ENCODE measurements at regions not wholly inside any gene's neighbourhood (a gene's known extent, or its start where the extent isn't known, plus 50 kb on each side); places are given as distances from the start of the nearest gene placed in this dataset.
"Not testable (repeated sequence)": the region's sequence is repeated elsewhere in the genome, so short reads cannot be mapped to it uniquely, and the experiment has no call there.

- no peak for DNase-seq (ENCODE audit: low spot score)
These were observed 497.9 kb upstream of the MAGEB18 start for GRCh38 chrX:25640276-25640675.

GRCh38 chrX:25646156-25646555 lies 492.0 kb upstream of the MAGEB18 start:
- no peak for DNase-seq (ENCODE audit: low spot score)

GRCh38 chrX:25648790-25649189 lies 489.4 kb upstream of the MAGEB18 start:
- no peak for DNase-seq (ENCODE audit: low spot score)

GRCh38 chrX:25650216-25650820 lies 487.8 kb upstream of the MAGEB18 start:
- DNase-seq (ENCODE audit: low spot score), result no peak

GRCh38 chrX:25659317-25659716 lies 478.8 kb upstream of the MAGEB18 start:
- no peak for DNase-seq (ENCODE audit: low spot score)

- no peak for DNase-seq (ENCODE audit: low spot score)
These were observed 474.4 kb upstream of the MAGEB18 start for GRCh38 chrX:25663701-25664100.

- DNase-seq (ENCODE audit: low spot score), result no peak
These were observed 472.7 kb upstream of the MAGEB18 start for GRCh38 chrX:25665431-25665830.

- DNase-seq (ENCODE audit: low spot score), result no peak
These were observed 470.5 kb upstream of the MAGEB18 start for GRCh38 chrX:25667681-25668080.

- no peak for DNase-seq (ENCODE audit: low spot score)
These were observed 463.4 kb upstream of the MAGEB18 start for GRCh38 chrX:25674776-25675175.

- DNase-seq (ENCODE audit: low spot score), result no peak
These were observed 436.3 kb upstream of the MAGEB18 start for GRCh38 chrX:25701876-25702275.

- no peak for DNase-seq (ENCODE audit: low spot score)
These were observed 421.0 kb upstream of the MAGEB18 start for GRCh38 chrX:25717122-25717521.

GRCh38 chrX:25721564-25721963 lies 416.6 kb upstream of the MAGEB18 start:
- DNase-seq (ENCODE audit: low spot score), result no peak

GRCh38 chrX:25726539-25726938 lies 411.6 kb upstream of the MAGEB18 start:
- DNase-seq (ENCODE audit: low spot score), result no peak

- DNase-seq (ENCODE audit: low spot score), result no peak
These were observed 405.0 kb upstream of the MAGEB18 start for GRCh38 chrX:25733148-25733547.

- DNase-seq (ENCODE audit: low spot score), result no peak
These were observed 400.6 kb upstream of the MAGEB18 start for GRCh38 chrX:25737540-25737939.

GRCh38 chrX:25742334-25742733 lies 395.8 kb upstream of the MAGEB18 start:
- no peak for DNase-seq (ENCODE audit: low spot score)

GRCh38 chrX:25754399-25754798 lies 383.7 kb upstream of the MAGEB18 start:
- DNase-seq (ENCODE audit: low spot score), result peak; percentile 4

- no peak for DNase-seq (ENCODE audit: low spot score)
These were observed 382.9 kb upstream of the MAGEB18 start for GRCh38 chrX:25755194-25755593.

GRCh38 chrX:25762656-25763055 lies 375.5 kb upstream of the MAGEB18 start:
- no peak for DNase-seq (ENCODE audit: low spot score)

- not testable (repeated sequence) for DNase-seq (ENCODE audit: low spot score)
These were observed 366.3 kb upstream of the MAGEB18 start for GRCh38 chrX:25771853-25772252.

GRCh38 chrX:25797796-25798195 lies 340.3 kb upstream of the MAGEB18 start:
- not testable (repeated sequence) for DNase-seq (ENCODE audit: low spot score)

GRCh38 chrX:25805744-25806143 lies 332.4 kb upstream of the MAGEB18 start:
- DNase-seq (ENCODE audit: low spot score), result no peak

GRCh38 chrX:25807022-25807421 lies 331.1 kb upstream of the MAGEB18 start:
- DNase-seq (ENCODE audit: low spot score), result no peak

- no peak for DNase-seq (ENCODE audit: low spot score)
These were observed 327.9 kb upstream of the MAGEB18 start for GRCh38 chrX:25810202-25810601.

- no peak for DNase-seq (ENCODE audit: low spot score)
These were observed 318.3 kb upstream of the MAGEB18 start for GRCh38 chrX:25819879-25820278.
